Effector memory CD4-positive, alpha-beta T cell (primary cell): ENCODE measurements at regions not wholly inside any gene's neighbourhood (a gene's known extent, or its start where the extent isn't known, plus 50 kb on each side); places are given as distances from the start of the nearest gene placed in this dataset.

Experiments
- DNase-seq, 3 donors: peaks; one replicate each; pipeline ENCODE4 v3.0.0-alpha.2; 2020
- H3K27ac ChIP-seq: 2 replicates; pipeline ENCODE4 v1.7.0; 2013; ENCODE audit warnings: mild to moderate bottlenecking, low read length, moderate library complexity; ENCODE audit not compliant: insufficient read depth, poor library complexity, severe bottlenecking
- H3K27me3 ChIP-seq: replicated peaks from 2 replicates; pipeline ENCODE4 v1.7.0; 2013; ENCODE audit warnings: mild to moderate bottlenecking, low read length; ENCODE audit not compliant: insufficient read depth, control insufficient read depth, poor library complexity, severe bottlenecking
- H3K36me3 ChIP-seq: 2 replicates; pipeline ENCODE4 v1.7.0; 2013; ENCODE audit warnings: mild to moderate bottlenecking, low read length, moderate library complexity; ENCODE audit not compliant: control insufficient read depth, insufficient read depth
- H3K4me1 ChIP-seq: 2 replicates; pipeline ENCODE4 v1.7.0; 2013; ENCODE audit warnings: low read length, mild to moderate bottlenecking; ENCODE audit not compliant: control insufficient read depth, insufficient read depth, poor library complexity, severe bottlenecking
- H3K4me3 ChIP-seq: 2 replicates; pipeline ENCODE4 v1.7.0; 2013; ENCODE audit warnings: low read length, low read depth, mild to moderate bottlenecking; ENCODE audit not compliant: insufficient read depth, poor library complexity, severe bottlenecking
- H3K9me3 ChIP-seq: 2 replicates; pipeline ENCODE4 v1.7.0; 2013; ENCODE audit warnings: mild to moderate bottlenecking, low read length, moderate library complexity; ENCODE audit not compliant: control insufficient read depth

GRCh38 chr4:181549576-181550188 is 693.5 kb upstream of the TENM3 start:
- H3K27ac ChIP-seq: no peak overlapping the region
- no peaks in the 10 kb centered on the region for H3K27me3 ChIP-seq
- H3K4me3 ChIP-seq: no peak overlapping the region
- no peaks in the 10 kb centered on the region for H3K4me1 ChIP-seq
- no peak for DNase-seq
- no peaks in the 10 kb centered on the region for H3K36me3 ChIP-seq
- no peaks in the 10 kb centered on the region for H3K9me3 ChIP-seq

- DNase-seq: no peak
- H3K27ac ChIP-seq: no peak overlapping the region
Observed at GRCh38 chr4:181550381-181550780, 692.8 kb upstream of the TENM3 start.

GRCh38 chr4:181559637-181560036 is 683.6 kb upstream of the TENM3 start:
- Histone ChIP-seq H3K27ac (no peak overlapping the region), H3K27me3 (no peaks in the 10 kb centered on the region), H3K36me3 (no peaks in the 10 kb centered on the region), H3K4me1 (no peaks in the 10 kb centered on the region), H3K4me3 (no peak overlapping the region), H3K9me3 (no peaks in the 10 kb centered on the region)
- DNase-seq: no peak

More at GRCh38 chr4:181550381-181550780, 692.8 kb upstream of the TENM3 start:
- no peaks in the 10 kb centered on the region for H3K4me1 ChIP-seq
- H3K9me3 ChIP-seq: no peaks in the 10 kb centered on the region
- no peaks in the 10 kb centered on the region for H3K27me3 ChIP-seq
- no peak overlapping the region for H3K4me3 ChIP-seq
- no peaks in the 10 kb centered on the region for H3K36me3 ChIP-seq

GRCh38 chr4:181562399-181562798 is 680.8 kb upstream of the TENM3 start:
- Histone ChIP-seq H3K27me3 (no peaks in the 10 kb centered on the region), H3K27ac (no peak overlapping the region), H3K4me1 (no peaks in the 10 kb centered on the region), H3K4me3 (no peak overlapping the region), H3K9me3 (no peaks in the 10 kb centered on the region), H3K36me3 (no peaks in the 10 kb centered on the region)
- DNase-seq: no peak

GRCh38 chr4:181564625-181565024 is 678.6 kb upstream of the TENM3 start:
- Histone ChIP-seq H3K4me1 (no peaks in the 10 kb centered on the region), H3K27ac (no peak overlapping the region), H3K36me3 (no peaks in the 10 kb centered on the region), H3K9me3 (no peaks in the 10 kb centered on the region), H3K4me3 (no peak overlapping the region), H3K27me3 (no peaks in the 10 kb centered on the region)
- DNase-seq: no peak

- no peak overlapping the region for H3K4me3 ChIP-seq
- H3K27ac ChIP-seq: no peak overlapping the region
- DNase-seq: no peak
- no peaks in the 10 kb centered on the region for H3K9me3 ChIP-seq
- H3K36me3 ChIP-seq: no peaks in the 10 kb centered on the region
- no peaks in the 10 kb centered on the region for H3K27me3 ChIP-seq
- no peaks in the 10 kb centered on the region for H3K4me1 ChIP-seq
Observed at GRCh38 chr4:181566490-181566889, 676.7 kb upstream of the TENM3 start.

GRCh38 chr4:181569553-181569952 is 673.6 kb upstream of the TENM3 start:
- Histone ChIP-seq H3K4me3 (no peak overlapping the region), H3K4me1 (no peaks in the 10 kb centered on the region)
- DNase-seq: no peak

GRCh38 chr4:181578911-181579310 is 664.3 kb upstream of the TENM3 start:
- Histone ChIP-seq H3K27me3 (no peaks in the 10 kb centered on the region), H3K36me3 (no peaks in the 10 kb centered on the region), H3K4me3 (no peak overlapping the region), H3K9me3 (no peaks in the 10 kb centered on the region), H3K4me1 (no peaks in the 10 kb centered on the region), H3K27ac (no peak overlapping the region)
- DNase-seq: no peak

More at GRCh38 chr4:181569553-181569952, 673.6 kb upstream of the TENM3 start:
- H3K36me3 ChIP-seq: no peaks in the 10 kb centered on the region
- no peaks in the 10 kb centered on the region for H3K9me3 ChIP-seq
- no peak overlapping the region for H3K27ac ChIP-seq
- no peaks in the 10 kb centered on the region for H3K27me3 ChIP-seq

GRCh38 chr4:181579486-181579885 is 663.7 kb upstream of the TENM3 start:
- H3K36me3 ChIP-seq: no peaks in the 10 kb centered on the region
- H3K27ac ChIP-seq: no peak overlapping the region
- no peak for DNase-seq
- H3K27me3 ChIP-seq: no peaks in the 10 kb centered on the region
- H3K4me1 ChIP-seq: no peaks in the 10 kb centered on the region
- H3K4me3 ChIP-seq: no peak overlapping the region
- no peaks in the 10 kb centered on the region for H3K9me3 ChIP-seq

GRCh38 chr4:181581983-181582382 is 661.2 kb upstream of the TENM3 start:
- no peaks in the 10 kb centered on the region for H3K27me3 ChIP-seq
- no peak overlapping the region for H3K27ac ChIP-seq
- no peaks in the 10 kb centered on the region for H3K4me1 ChIP-seq
- H3K36me3 ChIP-seq: no peaks in the 10 kb centered on the region
- H3K4me3 ChIP-seq: no peak overlapping the region
- no peaks in the 10 kb centered on the region for H3K9me3 ChIP-seq
- no peak for DNase-seq
